Immature natural killer cell (primary cell): ENCODE measurements at regions not wholly inside any gene's neighbourhood (a gene's known extent, or its start where the extent isn't known, plus 50 kb on each side); places are given as distances from the start of the nearest gene placed in this dataset.

ENCODE experiments used
- DNase-seq, 3 donors: peaks; one replicate each; pipeline ENCODE4 v3.0.0; 2022; ENCODE audit warnings: mixed read lengths in 1 of 3
- H3K27ac Mint-ChIP-seq, 6 donors: one replicate each; pipeline ENCODE4 v1.8.0; 2020; ENCODE audit warnings: mixed read lengths in 6 of 6, mild to moderate bottlenecking in 5 of 6, inconsistent platforms in 4 of 6, moderate library complexity in 3 of 6
- H3K27me3 Mint-ChIP-seq, 3 donors: one replicate each; pipeline ENCODE4 v1.8.0; 2020 to 2021; ENCODE audit warnings: low read depth in 3 of 3, mild to moderate bottlenecking in 3 of 3, mixed read lengths in 3 of 3, moderate library complexity in 3 of 3, inconsistent platforms in 1 of 3
- H3K36me3 Mint-ChIP-seq, 3 donors: one replicate each; pipeline ENCODE4 v1.8.0; 2020; ENCODE audit warnings: mixed read lengths in 3 of 3, inconsistent platforms in 2 of 3, mild to moderate bottlenecking in 2 of 3
- H3K4me1 Mint-ChIP-seq, 2 donors: one replicate each; pipeline ENCODE4 v1.8.0; 2020; ENCODE audit warnings: inconsistent platforms in 2 of 2, mild to moderate bottlenecking in 2 of 2, mixed read lengths in 2 of 2, moderate library complexity in 1 of 2
- H3K4me3 Mint-ChIP-seq, 5 donors: one replicate each; pipeline ENCODE4 v1.8.0; 2020; ENCODE audit warnings: mild to moderate bottlenecking in 5 of 5, mixed read lengths in 5 of 5, inconsistent platforms in 3 of 5, moderate library complexity in 3 of 5
- H3K9me3 Mint-ChIP-seq, 6 donors: one replicate each; pipeline ENCODE4 v1.8.0; 2020; ENCODE audit warnings: mild to moderate bottlenecking in 6 of 6, mixed read lengths in 6 of 6, inconsistent platforms in 4 of 6, moderate library complexity in 3 of 6

GRCh38 chr17:27240086-27240801 is 53.7 kb upstream of the WSB1 start:
- no peak for DNase-seq
- H3K4me1 Mint-ChIP-seq = peaks cover 3 to 7% of the 10 kb centered on the region in 2 donors
- H3K27ac Mint-ChIP-seq = no peak overlapping the region
- H3K9me3 Mint-ChIP-seq = no peaks in the 10 kb centered on the region
- H3K4me3 Mint-ChIP-seq = no peak overlapping the region
- H3K36me3 Mint-ChIP-seq = no peaks in the 10 kb centered on the region
- H3K27me3 Mint-ChIP-seq = peaks cover under 1 to 4% (median 3%) of the 10 kb centered on the region in 3 donors

GRCh38 chr17:27240802-27241155 is 53.1 kb upstream of the WSB1 start:
- Mint-ChIP-seq H3K4me3 (no peak overlapping the region), H3K27me3 (peaks cover 3 to 4% (median 4%) of the 10 kb centered on the region in 3 donors), H3K27ac (no peak overlapping the region), H3K9me3 (no peaks in the 10 kb centered on the region), H3K4me1 (peaks cover 7 to 11% of the 10 kb centered on the region in 2 donors), H3K36me3 (no peaks in the 10 kb centered on the region)
- no peak for DNase-seq

GRCh38 chr17:27241346-27241946 is 52.5 kb upstream of the WSB1 start:
- no peak for DNase-seq
- no peaks in the 10 kb centered on the region for H3K36me3 Mint-ChIP-seq
- H3K9me3 Mint-ChIP-seq = no peaks in the 10 kb centered on the region
- no peak overlapping the region for H3K27ac Mint-ChIP-seq
- peaks cover 7 to 11% of the 10 kb centered on the region in 2 donors for H3K4me1 Mint-ChIP-seq
- no peak overlapping the region for H3K4me3 Mint-ChIP-seq
- H3K27me3 Mint-ChIP-seq = peaks cover 3 to 4% (median 4%) of the 10 kb centered on the region in 3 donors

- no peaks in the 10 kb centered on the region for H3K36me3 Mint-ChIP-seq
- H3K27ac Mint-ChIP-seq = no peak overlapping the region
Observed at GRCh38 chr17:27242951-27243350, 51.0 kb upstream of the WSB1 start.

GRCh38 chr17:27244011-27244410 is 49.9 kb upstream of the WSB1 start:
- Mint-ChIP-seq H3K27ac (peak overlapping the region in 1 of 6 donors; percentile 67), H3K27me3 (peaks cover 2 to 5% (median 4%) of the 10 kb centered on the region in 3 donors), H3K4me3 (no peak overlapping the region), H3K4me1 (peaks cover 7 to 11% of the 10 kb centered on the region in 2 donors), H3K9me3 (no peaks in the 10 kb centered on the region), H3K36me3 (no peaks in the 10 kb centered on the region)
- DNase-seq = no peak

More at GRCh38 chr17:27242951-27243350, 51.0 kb upstream of the WSB1 start:
- H3K4me1 Mint-ChIP-seq = peaks cover 7 to 11% of the 10 kb centered on the region in 2 donors
- H3K27me3 Mint-ChIP-seq = peaks cover 3 to 4% (median 3%) of the 10 kb centered on the region in 3 donors
- no peak for DNase-seq
- no peaks in the 10 kb centered on the region for H3K9me3 Mint-ChIP-seq
- H3K4me3 Mint-ChIP-seq = no peak overlapping the region
